Adipocyte (in vitro differentiated cells): ENCODE measurements at regions not wholly inside any gene's neighbourhood (a gene's known extent, or its start where the extent isn't known, plus 50 kb on each side); places are given as distances from the start of the nearest gene placed in this dataset.
"Not testable (repeated sequence)": the region's sequence is repeated elsewhere in the genome, so short reads cannot be mapped to it uniquely, and the experiment has no call there.

Experiments used
- DNase-seq: peaks from one replicate; pipeline ENCODE4 v3.0.0-alpha.2; 2015; ENCODE audit warnings: low read depth
- H3K27me3 ChIP-seq: replicated peaks from 2 replicates; pipeline ENCODE4 v1.7.0; 2013; ENCODE audit warnings: mild to moderate bottlenecking, low read length, moderate library complexity; ENCODE audit not compliant: control insufficient read depth, insufficient read depth
- H3K36me3 ChIP-seq: 2 replicates; pipeline ENCODE4 v1.7.0; 2013; ENCODE audit warnings: low read length, mild to moderate bottlenecking, moderate library complexity; ENCODE audit not compliant: control insufficient read depth, insufficient read depth, severe bottlenecking
- H3K4me1 ChIP-seq: 2 replicates; pipeline ENCODE4 v1.7.0; 2013; ENCODE audit warnings: mild to moderate bottlenecking, low read length, moderate library complexity; ENCODE audit not compliant: control insufficient read depth, insufficient read depth
- H3K4me3 ChIP-seq: 2 replicates; pipeline ENCODE4 v1.7.0; 2013; ENCODE audit warnings: mild to moderate bottlenecking, low read length, moderate library complexity
- H3K9ac ChIP-seq: 2 replicates; pipeline ENCODE4 v1.7.0; 2013; ENCODE audit warnings: mild to moderate bottlenecking, low read length, moderate library complexity
- H3K9me3 ChIP-seq: 2 replicates; pipeline ENCODE4 v1.7.0; 2013; ENCODE audit warnings: mild to moderate bottlenecking, low read length, moderate library complexity; ENCODE audit not compliant: control insufficient read depth

DNA sequence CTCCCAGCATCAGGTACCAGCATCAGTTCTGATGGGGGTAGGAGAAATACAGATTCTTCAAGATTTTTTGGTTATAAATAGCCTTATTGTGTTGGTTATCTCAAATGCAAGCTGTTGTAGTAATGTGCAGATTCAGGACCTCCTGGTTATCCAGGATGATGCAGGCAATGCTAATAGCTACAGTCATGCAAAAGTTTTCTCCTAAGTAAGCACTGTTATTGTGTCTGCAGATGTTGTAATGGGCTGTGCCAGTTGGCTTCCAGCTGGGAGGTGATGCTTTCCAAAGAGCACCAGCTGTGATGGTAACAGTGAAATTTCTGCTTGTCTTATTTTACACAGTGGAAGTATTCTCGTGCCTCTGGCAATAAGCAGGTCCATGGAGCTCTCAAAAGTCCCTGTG, 719.2 kb upstream of the CTNND2 start:
- no peak overlapping the region for H3K9ac ChIP-seq
- no peaks in the 10 kb centered on the region for H3K4me1 ChIP-seq
- DNase-seq: no peak
- no peaks in the 10 kb centered on the region for H3K36me3 ChIP-seq
- peaks cover 11% of the 10 kb centered on the region for H3K9me3 ChIP-seq
- no peak overlapping the region for H3K4me3 ChIP-seq
- H3K27me3 ChIP-seq: no peaks in the 10 kb centered on the region

DNA sequence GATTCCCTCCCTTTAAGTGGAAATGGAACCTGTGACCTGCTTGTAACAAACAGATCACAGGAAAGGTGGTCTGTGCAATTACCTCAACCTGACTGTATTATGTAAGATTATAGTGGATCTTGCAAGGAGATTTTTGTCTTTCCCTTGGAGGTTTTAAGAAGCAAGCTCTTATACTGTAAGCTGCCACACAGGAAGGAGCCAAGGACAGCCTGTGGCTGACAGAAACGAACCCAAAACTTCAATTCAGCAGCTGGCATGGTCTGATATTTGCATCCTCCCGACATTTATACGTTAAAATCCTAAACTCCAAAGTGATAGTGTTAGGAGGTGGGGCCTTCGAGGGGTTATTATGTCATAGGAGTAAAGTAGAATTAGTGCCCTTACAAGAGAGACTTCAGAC, 711.8 kb upstream of the CTNND2 start:
- no peak overlapping the region for H3K4me3 ChIP-seq
- H3K9me3 ChIP-seq: peaks cover 22% of the 10 kb centered on the region
- no peaks in the 10 kb centered on the region for H3K36me3 ChIP-seq
- H3K27me3 ChIP-seq: no peaks in the 10 kb centered on the region
- H3K9ac ChIP-seq: no peak overlapping the region
- no peak for DNase-seq
- no peaks in the 10 kb centered on the region for H3K4me1 ChIP-seq

DNA sequence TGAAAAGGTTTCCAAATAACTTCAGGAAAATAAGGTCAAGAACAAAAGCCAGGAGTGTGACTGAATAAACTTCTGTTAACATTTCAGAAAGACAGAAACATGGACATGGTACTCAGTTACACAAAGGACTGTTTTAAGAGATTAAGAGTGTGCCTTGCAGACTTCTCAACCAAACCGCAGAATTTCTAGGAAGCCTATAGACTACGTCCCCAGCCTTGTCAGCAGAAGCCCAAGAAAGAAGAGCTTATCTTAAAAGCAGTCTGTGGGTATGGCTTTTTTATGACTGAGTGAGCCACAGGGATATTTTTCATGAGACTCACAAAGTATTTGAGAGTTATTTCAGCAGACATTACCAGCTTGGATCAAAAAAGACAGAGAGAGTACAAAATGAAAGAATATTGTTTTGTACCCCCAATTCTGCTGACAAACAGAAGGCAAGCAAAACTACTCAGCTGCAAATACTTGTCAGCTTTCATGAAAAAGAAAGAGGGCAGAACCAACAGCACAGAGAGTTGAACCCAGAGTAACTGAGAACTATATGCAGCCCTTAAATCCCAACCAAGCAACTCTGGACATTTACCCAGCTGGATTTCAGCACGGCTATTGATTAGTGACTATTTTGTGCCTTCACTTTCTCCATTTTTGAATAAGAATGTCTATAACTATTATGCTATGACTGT, 711.0 kb upstream of the CTNND2 start:
- no peaks in the 10 kb centered on the region for H3K4me1 ChIP-seq

DNA sequence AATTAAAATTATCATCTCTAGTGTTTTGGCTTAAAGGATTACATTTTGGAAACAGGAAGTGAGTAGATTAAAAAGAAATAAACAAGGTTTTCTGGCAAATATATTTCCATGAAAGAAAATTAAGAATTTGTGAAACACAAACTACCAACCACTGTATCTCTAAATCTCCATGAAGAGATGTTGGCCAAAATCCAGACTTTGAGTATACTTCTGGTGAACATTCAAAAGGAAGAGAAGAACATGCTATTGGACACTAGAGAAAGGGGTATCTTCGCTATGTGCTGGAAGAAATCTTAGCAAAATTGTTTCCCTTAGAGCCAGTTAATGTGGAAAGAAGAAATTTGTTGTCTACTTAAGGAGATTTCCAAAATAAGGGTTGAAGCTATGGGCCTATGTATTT, 710.4 kb upstream of the CTNND2 start:
- Histone ChIP-seq H3K4me3 (no peak overlapping the region), H3K9me3 (peaks cover 20% of the 10 kb centered on the region), H3K36me3 (no peaks in the 10 kb centered on the region), H3K27me3 (no peaks in the 10 kb centered on the region), H3K4me1 (no peaks in the 10 kb centered on the region), H3K9ac (no peak overlapping the region)
- DNase-seq: no peak

More for the DNA sequence above, 711.0 kb upstream of the CTNND2 start:
- Histone ChIP-seq H3K9me3 (peaks cover 22% of the 10 kb centered on the region), H3K36me3 (no peaks in the 10 kb centered on the region), H3K9ac (no peak overlapping the region), H3K27me3 (no peaks in the 10 kb centered on the region), H3K4me3 (no peak overlapping the region)
- no peak for DNase-seq

DNA sequence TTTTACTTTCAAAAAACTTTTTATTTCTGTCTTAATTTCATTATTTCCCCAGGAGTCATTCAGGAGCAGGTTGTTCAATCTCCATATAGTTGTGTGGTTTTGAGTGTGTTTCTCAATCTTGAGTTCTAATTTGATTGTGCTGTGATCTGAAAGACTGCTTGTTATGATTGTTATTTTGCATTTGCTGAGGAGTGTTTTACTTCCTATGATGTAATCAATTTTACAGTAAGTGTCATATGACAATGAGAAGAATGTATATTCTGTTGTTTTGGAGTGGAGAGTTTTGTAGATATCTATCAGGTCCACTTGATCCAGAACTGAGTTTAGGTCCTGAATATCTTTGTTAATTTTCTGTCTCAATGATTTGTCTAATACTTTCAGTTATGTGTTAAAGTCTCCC, 706.9 kb upstream of the CTNND2 start:
- H3K36me3 ChIP-seq: no peaks in the 10 kb centered on the region
- no peak for DNase-seq
- peaks cover 10% of the 10 kb centered on the region for H3K9me3 ChIP-seq
- H3K4me3 ChIP-seq: no peak overlapping the region
- no peak overlapping the region for H3K9ac ChIP-seq
- H3K27me3 ChIP-seq: no peaks in the 10 kb centered on the region
- H3K4me1 ChIP-seq: no peaks in the 10 kb centered on the region

DNA sequence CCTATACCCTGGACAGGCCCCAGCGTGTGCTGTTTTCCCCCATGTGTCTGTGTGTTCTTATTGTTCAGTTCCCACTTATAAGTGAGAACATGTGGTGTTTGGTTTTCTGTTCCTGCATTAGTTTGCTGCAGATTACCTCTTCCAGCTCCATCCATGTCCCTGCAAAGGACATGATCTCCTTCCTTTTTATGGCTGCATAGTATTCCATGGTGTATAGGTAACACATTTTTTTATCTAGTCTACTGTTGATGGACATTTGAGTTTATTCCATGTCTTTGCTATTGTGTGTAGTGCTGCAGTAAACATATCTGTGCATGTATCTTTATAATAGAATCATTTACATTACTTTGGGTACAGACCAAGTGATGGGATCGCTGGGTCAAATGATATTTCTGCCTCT, 703.6 kb upstream of the CTNND2 start:
- not testable (repeated sequence) for H3K9ac ChIP-seq, H3K27me3 ChIP-seq, DNase-seq, H3K9me3 ChIP-seq, H3K4me1 ChIP-seq, H3K36me3 ChIP-seq, H3K4me3 ChIP-seq

DNA sequence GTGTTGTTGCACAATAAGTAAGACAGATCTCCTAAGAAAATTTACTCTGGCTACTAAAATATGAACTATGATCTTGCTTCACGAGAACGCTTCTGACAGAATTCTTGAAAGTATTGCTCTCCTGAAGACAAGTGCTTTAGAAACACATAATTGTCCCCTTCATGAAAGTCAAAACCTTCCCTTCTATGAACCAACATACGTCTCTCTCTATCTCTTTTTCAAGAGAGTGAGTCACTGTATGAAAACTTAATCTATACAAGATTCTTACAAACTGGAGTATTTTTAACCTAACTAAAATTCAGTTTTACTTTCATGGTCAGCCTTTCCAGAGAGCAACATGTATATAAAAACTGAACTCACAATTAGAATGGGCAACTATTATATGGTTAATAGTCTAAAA, 688.0 kb upstream of the CTNND2 start:
- no peak overlapping the region for H3K9ac ChIP-seq
- no peak for DNase-seq
- no peaks in the 10 kb centered on the region for H3K27me3 ChIP-seq
- no peaks in the 10 kb centered on the region for H3K36me3 ChIP-seq
- no peaks in the 10 kb centered on the region for H3K4me1 ChIP-seq
- H3K4me3 ChIP-seq: no peak overlapping the region
- no peaks in the 10 kb centered on the region for H3K9me3 ChIP-seq

DNA sequence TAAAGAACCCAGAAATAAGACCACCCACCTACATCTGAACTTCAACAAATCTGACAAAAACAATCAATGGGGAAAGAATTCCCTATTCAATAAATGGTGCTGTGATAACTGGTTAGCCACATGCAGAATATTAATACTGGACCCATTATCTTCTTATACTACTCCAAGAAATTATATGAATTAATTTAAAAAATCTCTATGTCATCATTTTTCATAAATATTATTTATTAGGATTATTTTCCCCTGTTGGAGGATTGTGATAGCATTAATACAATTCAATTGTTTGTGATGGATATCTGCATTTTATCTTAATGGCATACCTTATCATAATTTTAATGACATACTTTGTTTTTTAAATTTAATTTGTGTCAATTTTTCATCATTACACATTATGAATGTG, 682.2 kb upstream of the CTNND2 start:
- Histone ChIP-seq H3K36me3 (no peaks in the 10 kb centered on the region), H3K9me3 (no peaks in the 10 kb centered on the region), H3K4me1 (no peaks in the 10 kb centered on the region), H3K27me3 (no peaks in the 10 kb centered on the region), H3K4me3 (no peak overlapping the region), H3K9ac (no peak overlapping the region)
- no peak for DNase-seq

DNA sequence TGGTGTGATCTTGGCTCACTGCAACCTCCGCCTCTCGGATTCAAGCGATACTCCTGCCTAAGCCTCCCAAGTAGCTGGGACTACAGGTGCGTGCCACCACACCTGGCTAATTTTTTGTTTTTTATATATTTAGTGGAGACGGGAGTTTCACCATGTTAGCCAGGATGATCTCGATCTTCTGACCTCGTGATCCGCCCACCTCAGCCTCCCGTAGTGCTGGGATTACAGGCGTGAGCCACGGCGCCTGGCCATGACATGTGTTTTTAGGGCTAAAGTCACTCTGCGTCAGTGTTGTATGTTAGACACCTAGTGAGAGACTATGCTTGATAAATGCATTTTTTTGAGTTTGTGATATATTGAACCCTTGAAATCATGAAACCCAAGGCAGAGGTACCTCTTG, 674.6 kb upstream of the CTNND2 start:
- H3K4me1 ChIP-seq, H3K9ac ChIP-seq, DNase-seq, H3K36me3 ChIP-seq, H3K4me3 ChIP-seq, H3K27me3 ChIP-seq, H3K9me3 ChIP-seq: not testable (repeated sequence)

DNA sequence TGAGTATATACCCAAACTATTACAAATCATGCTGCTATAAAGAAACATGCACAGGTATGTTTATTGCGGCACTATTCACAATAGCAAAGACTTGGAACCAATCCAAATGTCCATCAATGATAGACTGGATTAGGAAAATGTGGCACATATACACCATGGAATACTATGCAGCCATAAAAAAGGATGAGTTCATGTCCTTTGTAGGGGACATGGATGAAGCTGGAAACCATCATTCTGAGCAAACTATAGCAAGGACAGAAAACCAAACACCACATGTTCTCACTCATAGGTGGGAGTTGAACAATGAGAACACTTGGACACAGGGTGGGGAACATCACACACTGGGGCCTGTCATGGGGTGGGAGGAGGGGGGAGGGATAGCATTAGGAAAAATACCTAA, 672.7 kb upstream of the CTNND2 start:
- DNase-seq, H3K36me3 ChIP-seq, H3K4me3 ChIP-seq, H3K9ac ChIP-seq, H3K9me3 ChIP-seq, H3K4me1 ChIP-seq, H3K27me3 ChIP-seq: not testable (repeated sequence)

DNA sequence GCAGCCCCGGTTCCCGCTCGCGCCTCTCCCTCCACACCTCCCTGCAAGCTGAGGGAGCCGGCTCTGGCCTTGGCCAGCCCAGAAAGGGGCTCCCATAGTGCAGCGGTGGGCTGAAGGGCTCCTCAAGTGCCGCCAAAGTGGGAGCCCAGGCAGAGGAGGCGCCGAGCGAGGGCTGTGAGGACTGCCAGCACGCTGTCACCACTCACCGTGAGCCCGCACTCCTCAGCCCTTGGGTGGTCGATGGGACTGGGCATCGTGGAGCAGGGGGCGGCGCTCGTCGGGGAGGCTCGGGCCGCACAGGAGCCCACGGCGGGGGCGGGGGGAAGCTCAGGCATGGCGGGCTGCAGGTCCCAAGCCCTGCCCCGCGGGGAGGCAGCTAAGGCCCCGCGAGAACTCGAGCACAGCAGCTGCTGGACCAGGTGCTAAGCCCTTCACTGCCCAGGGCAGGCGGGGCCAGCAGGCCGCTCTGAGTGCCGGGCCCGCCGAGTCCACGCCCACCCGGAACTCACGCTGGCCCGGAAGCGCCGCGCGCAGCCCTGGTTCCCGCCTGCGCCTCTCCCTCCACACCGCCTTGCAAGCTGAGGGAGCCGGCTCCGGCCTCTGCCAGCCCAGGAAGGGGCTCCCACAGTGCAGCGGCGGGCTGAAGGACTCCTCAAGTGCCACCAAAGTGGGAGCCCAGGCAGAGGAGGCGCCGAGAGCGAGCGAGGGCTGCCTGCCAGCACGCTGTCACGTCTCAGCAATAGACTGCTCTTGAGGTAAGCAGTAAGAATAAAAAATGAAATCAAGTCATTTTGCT, 670.2 kb upstream of the CTNND2 start:
- H3K4me3 ChIP-seq, H3K4me1 ChIP-seq, H3K9me3 ChIP-seq, H3K27me3 ChIP-seq, DNase-seq, H3K9ac ChIP-seq, H3K36me3 ChIP-seq: not testable (repeated sequence)

DNA sequence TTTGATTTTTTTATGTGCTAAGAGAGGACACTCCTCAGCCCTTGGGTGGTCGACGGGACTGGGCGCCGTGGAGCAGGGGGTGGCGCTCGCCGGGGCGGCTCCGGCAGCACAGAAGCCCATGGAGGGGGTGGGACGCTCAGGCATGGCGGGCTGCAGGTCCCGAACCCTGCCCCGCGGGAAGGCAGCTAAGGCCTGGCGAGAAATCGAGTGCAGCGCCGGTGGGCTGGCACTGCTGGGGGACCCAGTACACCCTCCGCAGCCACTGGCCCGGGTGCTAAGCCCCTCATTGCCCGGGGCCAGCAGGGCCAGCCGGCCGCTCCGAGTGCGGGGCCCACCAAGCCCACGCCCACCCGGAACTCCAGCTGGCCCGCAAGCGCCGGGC, 669.7 kb upstream of the CTNND2 start:
- not testable (repeated sequence) for H3K4me3 ChIP-seq, H3K27me3 ChIP-seq, H3K9ac ChIP-seq, H3K36me3 ChIP-seq, DNase-seq, H3K4me1 ChIP-seq, H3K9me3 ChIP-seq
